AG09319 (cell line): ENCODE measurements at regions not wholly inside any gene's neighbourhood (a gene's known extent, or its start where the extent isn't known, plus 50 kb on each side); places are given as distances from the start of the nearest gene placed in this dataset.
"Not testable (repeated sequence)": the region's sequence is repeated elsewhere in the genome, so short reads cannot be mapped to it uniquely, and the experiment has no call there.

Experiments
- DNase-seq: peaks from one replicate; pipeline ENCODE4 v3.0.0-alpha.2; 2010; ENCODE audit warnings: low read depth; ENCODE audit errors: extremely low read depth
- TF ChIP-seq, protein P1 (sequence below): IDR thresholded peaks from 2 replicates; pipeline ENCODE4 v1.5.1; 2011; ENCODE audit warnings: low read depth, mild to moderate bottlenecking, inconsistent platforms, low read length, moderate library complexity

DNA sequence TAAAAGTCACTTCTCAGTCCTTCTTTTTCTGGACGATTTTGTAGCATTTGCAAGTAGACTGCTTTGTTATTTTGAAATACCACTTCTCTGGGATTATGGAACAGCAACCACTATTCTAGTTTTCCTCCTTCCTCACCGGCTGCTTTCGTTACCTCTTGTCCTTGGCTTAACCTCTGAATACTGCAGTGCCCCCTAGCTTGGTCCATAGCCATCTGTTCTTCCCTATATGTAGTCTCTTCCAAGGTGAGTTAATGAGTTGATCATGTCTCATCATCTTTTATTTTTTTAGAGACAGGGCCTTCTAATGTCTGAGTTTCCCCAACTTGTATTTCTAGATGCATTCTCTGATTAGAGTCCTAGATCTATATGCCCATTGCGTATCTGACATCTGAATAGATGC is 694.3 kb downstream of the NTRK3 start:
- TF ChIP-seq, protein P1, sequence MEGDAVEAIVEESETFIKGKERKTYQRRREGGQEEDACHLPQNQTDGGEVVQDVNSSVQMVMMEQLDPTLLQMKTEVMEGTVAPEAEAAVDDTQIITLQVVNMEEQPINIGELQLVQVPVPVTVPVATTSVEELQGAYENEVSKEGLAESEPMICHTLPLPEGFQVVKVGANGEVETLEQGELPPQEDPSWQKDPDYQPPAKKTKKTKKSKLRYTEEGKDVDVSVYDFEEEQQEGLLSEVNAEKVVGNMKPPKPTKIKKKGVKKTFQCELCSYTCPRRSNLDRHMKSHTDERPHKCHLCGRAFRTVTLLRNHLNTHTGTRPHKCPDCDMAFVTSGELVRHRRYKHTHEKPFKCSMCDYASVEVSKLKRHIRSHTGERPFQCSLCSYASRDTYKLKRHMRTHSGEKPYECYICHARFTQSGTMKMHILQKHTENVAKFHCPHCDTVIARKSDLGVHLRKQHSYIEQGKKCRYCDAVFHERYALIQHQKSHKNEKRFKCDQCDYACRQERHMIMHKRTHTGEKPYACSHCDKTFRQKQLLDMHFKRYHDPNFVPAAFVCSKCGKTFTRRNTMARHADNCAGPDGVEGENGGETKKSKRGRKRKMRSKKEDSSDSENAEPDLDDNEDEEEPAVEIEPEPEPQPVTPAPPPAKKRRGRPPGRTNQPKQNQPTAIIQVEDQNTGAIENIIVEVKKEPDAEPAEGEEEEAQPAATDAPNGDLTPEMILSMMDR: no peak
- no peak for DNase-seq

DNA sequence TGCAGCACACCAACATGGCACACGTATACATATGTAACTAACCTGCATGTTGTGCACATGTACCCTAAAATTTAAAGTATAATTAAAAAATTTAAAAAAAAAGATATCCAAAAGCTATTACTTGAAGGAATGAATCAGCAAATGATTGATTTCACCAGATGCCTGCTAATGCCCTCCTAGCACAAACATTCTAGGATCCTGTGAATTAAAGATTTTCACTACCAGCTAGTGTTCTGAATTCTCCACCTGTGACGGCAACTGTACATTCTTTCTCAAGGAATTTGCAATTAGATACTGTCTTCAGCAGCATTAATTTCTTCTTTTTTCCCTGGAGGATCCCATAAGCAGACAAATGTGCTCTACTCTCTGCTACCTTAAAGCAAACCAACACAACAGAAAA is 694.9 kb downstream of the NTRK3 start:
- TF ChIP-seq, protein P1: no peak
- no peak for DNase-seq

GRCh38 chr15:87557881-87558280 is 698.7 kb downstream of the NTRK3 start:
- no peak for DNase-seq
- TF ChIP-seq, protein P1: no peak

DNA sequence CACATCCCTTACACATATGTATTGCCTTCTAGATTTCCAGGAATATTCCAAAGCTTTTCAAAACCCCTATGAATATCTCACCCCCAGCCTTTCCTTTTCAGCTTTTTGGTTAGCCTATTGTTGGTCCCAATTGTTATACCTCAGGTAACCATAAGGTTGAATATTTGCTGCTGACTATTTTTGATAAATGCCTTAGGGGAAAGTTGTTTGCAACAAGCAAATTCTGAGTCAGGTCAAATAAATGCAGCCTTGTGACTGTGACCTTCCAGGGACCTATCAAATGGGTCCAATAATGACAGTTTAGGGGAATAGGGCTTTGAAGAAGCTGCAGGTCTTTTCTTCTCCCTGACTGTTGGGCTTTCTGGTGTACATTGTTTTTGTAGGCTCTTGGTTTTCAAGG is 699.7 kb downstream of the NTRK3 start:
- TF ChIP-seq, protein P1: no peak
- no peak for DNase-seq

- TF ChIP-seq, protein P1: no peak
- no peak for DNase-seq
Measured at GRCh38 chr15:87549860-87550259, 706.7 kb downstream of the NTRK3 start.

- DNase-seq: no peak
- TF ChIP-seq, protein P1: no peak
Measured at GRCh38 chr15:87549296-87549695, 707.2 kb downstream of the NTRK3 start.

GRCh38 chr15:87548590-87548989 is 707.9 kb downstream of the NTRK3 start:
- not testable (repeated sequence) for DNase-seq

DNA sequence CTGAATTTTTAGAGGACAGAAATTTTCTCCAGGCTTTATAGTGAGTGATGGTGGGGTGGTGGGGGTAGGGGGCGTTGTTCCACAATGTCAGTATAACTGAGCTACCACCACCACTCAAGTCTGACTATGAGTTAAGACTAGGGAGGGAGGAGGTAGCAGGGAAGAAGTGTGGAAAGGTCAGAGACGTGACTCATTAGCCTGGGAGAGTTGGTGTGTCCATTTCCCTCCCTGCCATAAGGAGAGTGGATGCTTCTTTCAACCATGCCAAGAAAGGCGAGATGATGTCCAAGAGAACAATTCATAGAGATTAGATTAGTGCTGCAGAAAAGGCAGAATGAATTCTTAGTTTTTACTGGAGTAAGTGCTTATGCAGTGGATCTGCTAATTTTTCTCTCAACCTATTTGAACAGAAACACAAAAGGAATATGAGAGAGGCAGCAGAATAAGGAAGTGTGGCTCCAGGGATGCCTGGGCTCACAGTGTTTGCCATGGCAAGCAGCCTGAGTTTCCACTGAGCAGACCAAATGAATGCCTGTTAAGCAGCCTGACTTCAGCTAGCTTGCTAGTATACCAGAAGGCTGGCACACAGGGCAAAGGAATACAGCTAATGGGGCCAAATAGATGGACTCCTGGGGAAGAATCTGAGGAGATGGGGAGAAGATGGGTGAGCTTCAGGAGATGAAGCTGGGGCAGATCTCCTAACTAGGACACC is 708.9 kb downstream of the NTRK3 start:
- TF ChIP-seq, protein P1: no peak
- DNase-seq: no peak
